ENCODE measurements at regions not wholly inside any gene's neighbourhood (a gene's known extent, or its start where the extent isn't known, plus 50 kb on each side); places are given as distances from the start of the nearest gene placed in this dataset.
A peak's percentile ranks its signal among the peaks of the same experiment; 100 is the strongest.
"Not testable (repeated sequence)": the region's sequence is repeated elsewhere in the genome, so short reads cannot be mapped to it uniquely, and the experiment has no call there.

DNA sequence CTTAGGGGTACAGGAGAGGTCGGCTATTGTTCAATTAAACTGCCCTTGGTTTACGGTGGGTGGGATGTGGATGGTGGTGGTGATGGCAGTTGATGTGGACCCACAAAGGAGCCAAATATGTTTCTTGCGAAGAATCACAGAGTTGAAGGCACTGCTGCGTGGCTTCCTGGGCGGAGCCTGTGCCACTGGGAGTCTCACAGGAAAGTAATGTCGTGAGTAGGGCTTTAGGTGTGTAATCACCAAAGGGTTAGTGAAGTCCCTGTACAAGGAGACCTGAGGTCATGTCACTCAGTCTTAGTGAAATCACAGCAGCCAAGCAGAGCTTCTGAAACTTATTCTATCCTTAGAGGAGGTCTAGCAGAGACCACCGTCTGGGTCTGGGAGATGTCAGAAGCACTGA, 215.3 kb downstream of the ANKRD36B start:
- no CpG with 5 or more reads among the region's 7 CpGs for WGBS (ENCODE audit: extremely low coverage, insufficient coverage, insufficient read length)
- H2AFZ ChIP-seq (ENCODE audit: insufficient read depth, low read length, poor library complexity); H3K23ac ChIP-seq (ENCODE audit: low read length); H3K4ac ChIP-seq (ENCODE audit: low read depth, low read length); H4K12ac ChIP-seq (ENCODE audit: low read depth, low read length); H4K8ac ChIP-seq (ENCODE audit: low read depth, low read length); H3K79me1 ChIP-seq (ENCODE audit: low read length); H3K9me3 ChIP-seq (ENCODE audit: insufficient read depth, low read depth, low read length); H3K27me3 ChIP-seq (ENCODE audit: insufficient read depth, low read length); H2AK5ac ChIP-seq (ENCODE audit: low read length); H4K91ac ChIP-seq (ENCODE audit: low read depth, low read length); H3K27ac ChIP-seq (ENCODE audit: low read depth, low read length); H2BK5ac ChIP-seq (ENCODE audit: low read depth, low read length, poor library complexity); H3K36me3 ChIP-seq (ENCODE audit: control insufficient read depth in 1 of 2, insufficient read depth in 2 of 2, low read length in 2 of 2); H2BK12ac ChIP-seq (ENCODE audit: low read length); H3K4me1 ChIP-seq (ENCODE audit: control insufficient read depth in 1 of 2, insufficient read depth in 2 of 2, low read length in 2 of 2); DNase-seq; H3K4me3 ChIP-seq (ENCODE audit: low read depth, low read length); H3K14ac ChIP-seq (ENCODE audit: low read length); H2BK120ac ChIP-seq (ENCODE audit: insufficient read depth, low read length, poor library complexity); H3K79me2 ChIP-seq (ENCODE audit: control insufficient read depth, insufficient read depth, low read length, poor library complexity); H3K18ac ChIP-seq (ENCODE audit: low read length); H3K4me2 ChIP-seq (ENCODE audit: low read length); H3K9ac ChIP-seq (ENCODE audit: low read length): not testable (repeated sequence)

- WGBS (ENCODE audit: extremely low coverage, insufficient coverage, insufficient read length), result no CpG with 5 or more reads among the region's 4 CpGs
- not testable (repeated sequence) for H3K4me1 ChIP-seq (ENCODE audit: control insufficient read depth in 1 of 2, insufficient read depth in 2 of 2, low read length in 2 of 2)
Measured at GRCh38 chr2:97363159-97363558, 226.5 kb downstream of the ANKRD36B start.

GRCh38 chr2:97359861-97360584, 229.7 kb downstream of the ANKRD36B start:
- no CpG with 5 or more reads among the region's 5 CpGs for WGBS (ENCODE audit: extremely low coverage, insufficient coverage, insufficient read length)

More at GRCh38 chr2:97363159-97363558, 226.5 kb downstream of the ANKRD36B start:
- not testable (repeated sequence) for H2AK5ac ChIP-seq (ENCODE audit: low read length); H4K8ac ChIP-seq (ENCODE audit: low read depth, low read length); DNase-seq; H3K36me3 ChIP-seq (ENCODE audit: control insufficient read depth in 1 of 2, insufficient read depth in 2 of 2, low read length in 2 of 2); H4K12ac ChIP-seq (ENCODE audit: low read depth, low read length); H3K23ac ChIP-seq (ENCODE audit: low read length); H3K14ac ChIP-seq (ENCODE audit: low read length); H2BK120ac ChIP-seq (ENCODE audit: insufficient read depth, low read length, poor library complexity); H2AFZ ChIP-seq (ENCODE audit: insufficient read depth, low read length, poor library complexity); H3K9ac ChIP-seq (ENCODE audit: low read length); H3K79me1 ChIP-seq (ENCODE audit: low read length); H2BK5ac ChIP-seq (ENCODE audit: low read depth, low read length, poor library complexity); H3K27ac ChIP-seq (ENCODE audit: low read depth, low read length); H3K4me2 ChIP-seq (ENCODE audit: low read length); H3K27me3 ChIP-seq (ENCODE audit: insufficient read depth, low read length); H3K18ac ChIP-seq (ENCODE audit: low read length); H3K4ac ChIP-seq (ENCODE audit: low read depth, low read length); H3K4me3 ChIP-seq (ENCODE audit: low read depth, low read length); H3K9me3 ChIP-seq (ENCODE audit: insufficient read depth, low read depth, low read length); H4K91ac ChIP-seq (ENCODE audit: low read depth, low read length); H3K79me2 ChIP-seq (ENCODE audit: control insufficient read depth, insufficient read depth, low read length, poor library complexity); H2BK12ac ChIP-seq (ENCODE audit: low read length)

DNA sequence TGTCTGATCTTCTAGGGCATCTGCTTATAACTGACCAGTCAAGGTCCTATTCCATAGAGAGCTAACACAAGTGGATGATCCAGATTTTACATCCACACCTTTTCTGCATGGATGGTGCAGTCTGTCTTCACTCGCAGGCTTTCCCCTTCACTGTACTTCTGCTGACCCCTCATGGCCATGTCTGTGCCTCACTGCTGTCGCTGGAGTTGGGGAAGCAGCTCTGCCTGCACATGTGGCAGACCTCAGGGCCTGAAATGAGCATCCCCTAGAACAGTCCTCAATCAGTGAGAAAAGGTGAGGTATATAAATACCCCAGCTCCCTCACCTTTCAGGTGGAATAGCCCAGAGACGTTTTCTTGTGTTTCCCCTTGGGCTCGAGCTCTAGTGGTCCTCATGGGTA, 233.8 kb downstream of the ANKRD36B start:
- WGBS (ENCODE audit: extremely low coverage, insufficient coverage, insufficient read length), result no CpG with 5 or more reads among the region's 4 CpGs

More at GRCh38 chr2:97359861-97360584, 229.7 kb downstream of the ANKRD36B start:
- no peak overlapping the region for H3K14ac ChIP-seq (ENCODE audit: low read length)
- H2BK5ac ChIP-seq (ENCODE audit: low read depth, low read length, poor library complexity), result peak overlapping the region; percentile 65
- no peak overlapping the region for H3K4ac ChIP-seq (ENCODE audit: low read depth, low read length)
- no peak overlapping the region for H4K12ac ChIP-seq (ENCODE audit: low read depth, low read length)
- no peak overlapping the region for H4K8ac ChIP-seq (ENCODE audit: low read depth, low read length)
- DNase-seq, result peak in 1 of 2 donors; percentile 96
- peaks cover 2% of the 10 kb centered on the region for H3K79me1 ChIP-seq (ENCODE audit: low read length)
- H2AK5ac ChIP-seq (ENCODE audit: low read length), result no peak overlapping the region
- H3K23ac ChIP-seq (ENCODE audit: low read length), result no peak overlapping the region
- H3K4me1 ChIP-seq (ENCODE audit: control insufficient read depth in 1 of 2, insufficient read depth in 2 of 2, low read length in 2 of 2), result peaks cover 6% of the 10 kb centered on the region in 2 experiments
- peak overlapping the region; percentile 2 for H3K27ac ChIP-seq (ENCODE audit: low read depth, low read length)
- no peak overlapping the region for H3K4me3 ChIP-seq (ENCODE audit: low read depth, low read length)
- H3K27me3 ChIP-seq (ENCODE audit: insufficient read depth, low read length), result no peaks in the 10 kb centered on the region
- no peaks in the 10 kb centered on the region for H3K9me3 ChIP-seq (ENCODE audit: insufficient read depth, low read depth, low read length)
- H2AFZ ChIP-seq (ENCODE audit: insufficient read depth, low read length, poor library complexity), result no peak overlapping the region
- no peak overlapping the region for H2BK12ac ChIP-seq (ENCODE audit: low read length)
- no peak overlapping the region for H3K9ac ChIP-seq (ENCODE audit: low read length)
- H4K91ac ChIP-seq (ENCODE audit: low read depth, low read length), result peak overlapping the region; percentile 20
- no peaks in the 10 kb centered on the region for H3K79me2 ChIP-seq (ENCODE audit: control insufficient read depth, insufficient read depth, low read length, poor library complexity)
- H2BK120ac ChIP-seq (ENCODE audit: insufficient read depth, low read length, poor library complexity), result peak overlapping the region; percentile 50
- H3K18ac ChIP-seq (ENCODE audit: low read length), result no peak overlapping the region
- peak overlapping the region; percentile 12 for H3K4me2 ChIP-seq (ENCODE audit: low read length)
- no peaks in the 10 kb centered on the region for H3K36me3 ChIP-seq (ENCODE audit: control insufficient read depth in 1 of 2, insufficient read depth in 2 of 2, low read length in 2 of 2)

More for the DNA sequence above, 233.8 kb downstream of the ANKRD36B start:
- Histone ChIP-seq H3K9ac (ENCODE audit: low read length) (no peak overlapping the region), H2BK12ac (ENCODE audit: low read length) (no peak overlapping the region), H3K14ac (ENCODE audit: low read length) (no peak overlapping the region), H3K27me3 (ENCODE audit: insufficient read depth, low read length) (no peaks in the 10 kb centered on the region), H3K36me3 (ENCODE audit: control insufficient read depth in 1 of 2, insufficient read depth in 2 of 2, low read length in 2 of 2) (no peaks in the 10 kb centered on the region), H2BK5ac (ENCODE audit: low read depth, low read length, poor library complexity) (no peak overlapping the region), H3K4me2 (ENCODE audit: low read length) (no peak overlapping the region), H3K79me1 (ENCODE audit: low read length) (peaks cover 2% of the 10 kb centered on the region), H2AK5ac (ENCODE audit: low read length) (no peak overlapping the region), H3K79me2 (ENCODE audit: control insufficient read depth, insufficient read depth, low read length, poor library complexity) (no peaks in the 10 kb centered on the region), H3K9me3 (ENCODE audit: insufficient read depth, low read depth, low read length) (no peaks in the 10 kb centered on the region), H4K8ac (ENCODE audit: low read depth, low read length) (no peak overlapping the region), H3K27ac (ENCODE audit: low read depth, low read length) (no peak overlapping the region), H3K4ac (ENCODE audit: low read depth, low read length) (no peak overlapping the region), H3K4me1 (ENCODE audit: control insufficient read depth in 1 of 2, insufficient read depth in 2 of 2, low read length in 2 of 2) (peaks cover 6% of the 10 kb centered on the region in 2 experiments), H3K23ac (ENCODE audit: low read length) (no peak overlapping the region), H3K4me3 (ENCODE audit: low read depth, low read length) (no peak overlapping the region), H4K12ac (ENCODE audit: low read depth, low read length) (no peak overlapping the region), H3K18ac (ENCODE audit: low read length) (no peak overlapping the region), H2AFZ (ENCODE audit: insufficient read depth, low read length, poor library complexity) (no peak overlapping the region), H2BK120ac (ENCODE audit: insufficient read depth, low read length, poor library complexity) (no peak overlapping the region), H4K91ac (ENCODE audit: low read depth, low read length) (no peak overlapping the region)
- DNase-seq, result peak in 1 of 2 donors; percentile 0
